Keratinocyte (primary cell): ENCODE measurements at regions not wholly inside any gene's neighbourhood (a gene's known extent, or its start where the extent isn't known, plus 50 kb on each side); places are given as distances from the start of the nearest gene placed in this dataset.

ENCODE experiments used
- EZH2 ChIP-seq: IDR thresholded peaks from one replicate; pipeline ENCODE4 v1.6.1; 2012; ENCODE audit warnings: inconsistent platforms, mild to moderate bottlenecking, low read length, moderate library complexity
- TF ChIP-seq, protein P1 (sequence below), 3 experiments: IDR thresholded peaks in 1 of 3; conservative IDR thresholded peaks in 1 of 3; optimal IDR thresholded peaks in 1 of 3; 2 replicates in 2 of 3; 3 replicates in 1 of 3; pipeline versions ENCODE3 to v1.5.1; 2011; ENCODE audit warnings: low read length in 3 of 3, mild to moderate bottlenecking in 3 of 3, moderate library complexity in 2 of 3, control low read depth in 1 of 3, inconsistent platforms in 1 of 3; ENCODE audit not compliant: insufficient read depth in 2 of 3; ENCODE audit errors: extremely low read depth in 1 of 3

DNA sequence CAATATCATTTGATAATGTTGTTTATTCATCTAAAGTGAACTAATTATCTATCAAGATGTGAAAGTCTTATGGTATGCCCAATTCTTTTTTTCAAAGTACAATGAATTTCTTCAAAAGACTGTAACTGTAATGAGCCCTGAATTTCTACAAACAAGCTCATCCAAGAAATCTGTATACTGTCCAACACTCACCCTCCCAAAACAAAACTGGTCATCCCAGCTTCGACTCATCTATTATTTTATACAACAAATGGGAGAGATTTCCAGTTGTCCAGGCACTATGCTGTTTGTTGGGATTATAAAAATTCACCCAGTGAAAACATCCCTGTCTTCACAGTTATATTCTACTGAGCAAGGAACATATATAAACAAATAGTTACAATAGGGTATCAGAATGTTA, 806.9 kb downstream of the TNS3 start:
- TF ChIP-seq EZH2, result no peak
- TF ChIP-seq, protein P1, sequence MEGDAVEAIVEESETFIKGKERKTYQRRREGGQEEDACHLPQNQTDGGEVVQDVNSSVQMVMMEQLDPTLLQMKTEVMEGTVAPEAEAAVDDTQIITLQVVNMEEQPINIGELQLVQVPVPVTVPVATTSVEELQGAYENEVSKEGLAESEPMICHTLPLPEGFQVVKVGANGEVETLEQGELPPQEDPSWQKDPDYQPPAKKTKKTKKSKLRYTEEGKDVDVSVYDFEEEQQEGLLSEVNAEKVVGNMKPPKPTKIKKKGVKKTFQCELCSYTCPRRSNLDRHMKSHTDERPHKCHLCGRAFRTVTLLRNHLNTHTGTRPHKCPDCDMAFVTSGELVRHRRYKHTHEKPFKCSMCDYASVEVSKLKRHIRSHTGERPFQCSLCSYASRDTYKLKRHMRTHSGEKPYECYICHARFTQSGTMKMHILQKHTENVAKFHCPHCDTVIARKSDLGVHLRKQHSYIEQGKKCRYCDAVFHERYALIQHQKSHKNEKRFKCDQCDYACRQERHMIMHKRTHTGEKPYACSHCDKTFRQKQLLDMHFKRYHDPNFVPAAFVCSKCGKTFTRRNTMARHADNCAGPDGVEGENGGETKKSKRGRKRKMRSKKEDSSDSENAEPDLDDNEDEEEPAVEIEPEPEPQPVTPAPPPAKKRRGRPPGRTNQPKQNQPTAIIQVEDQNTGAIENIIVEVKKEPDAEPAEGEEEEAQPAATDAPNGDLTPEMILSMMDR (optimal IDR thresholded peaks at IDR 0.05 in 1 of 3, IDR thresholded peaks at IDR 0.05 in 1 of 3, conservative IDR thresholded peaks at IDR 0.05 in 1 of 3; ENCODE audit: extremely low read depth in 1 of 3, insufficient read depth in 2 of 3, low read length in 3 of 3), result no peak
